WTC11 (cell line): ENCODE measurements at regions not wholly inside any gene's neighbourhood (a gene's known extent, or its start where the extent isn't known, plus 50 kb on each side); places are given as distances from the start of the nearest gene placed in this dataset.
A peak's percentile ranks its signal among the peaks of the same experiment; 100 is the strongest.

Source experiments
- ATAC-seq: fragments of 200-7000 bp; cut with Tn5 transposase; 2 replicates; pipeline ENCODE4 v1.10.0; 2021; ENCODE audit warnings: mild to moderate bottlenecking, moderate library complexity
- CTCF ChIA-PET: fragments of 300-600 bp; sonication (Branson Sonifier 250); formaldehyde crosslinking; loops from one replicate; lab custom pipeline; 2021; ENCODE audit warnings: antibody characterized with exemption; lab: Charles Lee
- POLR2A ChIA-PET: fragments of 350-600 bp; sonication (Branson Sonifier 250); formaldehyde crosslinking; loops from one replicate; lab custom pipeline; 2021; ENCODE audit warnings: antibody characterized with exemption; lab: Charles Lee
- DNase-seq: peaks from one replicate; pipeline ENCODE4 v3.0.0; 2021; ENCODE audit warnings: low spot score
- H3K27ac Mint-ChIP-seq: 2 replicates; pipeline ENCODE4 v1.8.0; 2021; ENCODE audit warnings: mixed read lengths
- H3K27me3 Mint-ChIP-seq: 2 replicates; pipeline ENCODE4 v1.8.0; 2021; ENCODE audit warnings: low read depth, mild to moderate bottlenecking, moderate library complexity, mixed read lengths
- H3K36me3 Mint-ChIP-seq: 2 replicates; pipeline ENCODE4 v1.8.0; 2021; ENCODE audit warnings: mixed read lengths
- H3K4me1 Mint-ChIP-seq: 2 replicates; pipeline ENCODE4 v1.8.0; 2022; ENCODE audit warnings: mixed read lengths
- H3K4me3 Mint-ChIP-seq: 2 replicates; pipeline ENCODE4 v1.8.0; 2021; ENCODE audit warnings: mild to moderate bottlenecking, moderate library complexity, mixed read lengths
- H3K9me3 Mint-ChIP-seq: 2 replicates; pipeline ENCODE4 v1.8.0; 2021; ENCODE audit warnings: mixed read lengths
- CBFB ChIP-seq: sonication (generic); formaldehyde crosslinking; IDR thresholded peaks from 2 replicates; pipeline ENCODE4 v1.8.1; 2022; ENCODE audit warnings: mild to moderate bottlenecking, low read depth, missing genetic modification reagents
- EMX1 ChIP-seq: fragments of 250-450 bp; sonication (Bioruptor Pico); IDR thresholded peaks from 2 replicates; pipeline ENCODE4 v1.8.0; 2021; ENCODE audit warnings: mild to moderate bottlenecking
- ESRRA ChIP-seq: sonication (generic); formaldehyde crosslinking; IDR thresholded peaks from 2 replicates; pipeline ENCODE4 v1.8.1; 2022; ENCODE audit warnings: mild to moderate bottlenecking, missing genetic modification reagents, borderline replicate concordance
- FOXJ3 ChIP-seq: sonication (generic); formaldehyde crosslinking; IDR thresholded peaks from 2 replicates; pipeline ENCODE4 v1.9.0; 2021; ENCODE audit warnings: missing genetic modification reagents, mild to moderate bottlenecking, borderline replicate concordance
- HMGA2 ChIP-seq: fragments of 250-450 bp; sonication (Bioruptor Pico); IDR thresholded peaks from 2 replicates; pipeline ENCODE4 v1.4.0; 2021; ENCODE audit warnings: mild to moderate bottlenecking, moderate library complexity
- IRF2 ChIP-seq: sonication (generic); formaldehyde crosslinking; IDR thresholded peaks from 2 replicates; pipeline ENCODE4 v1.8.0; 2022; ENCODE audit warnings: low read depth, missing genetic modification reagents, borderline replicate concordance
- JUN ChIP-seq: sonication (generic); formaldehyde crosslinking; IDR thresholded peaks from 2 replicates; pipeline ENCODE4 v1.8.0; 2023; ENCODE audit warnings: mild to moderate bottlenecking, missing genetic modification reagents
- NR2C2 ChIP-seq: sonication (generic); formaldehyde crosslinking; IDR thresholded peaks from 2 replicates; pipeline ENCODE4 v1.8.0; 2022; ENCODE audit warnings: mild to moderate bottlenecking, missing genetic modification reagents
- OVOL2 ChIP-seq: fragments of 250-450 bp; sonication (Bioruptor Pico); IDR thresholded peaks from 2 replicates; pipeline ENCODE4 v1.9.0; 2021; ENCODE audit warnings: mild to moderate bottlenecking, borderline replicate concordance
- SP1 ChIP-seq: sonication (generic); formaldehyde crosslinking; conservative IDR thresholded peaks from 2 replicates; pipeline ENCODE4 v1.8.1; 2022; ENCODE audit warnings: missing genetic modification reagents
- TP53 ChIP-seq: sonication (generic); formaldehyde crosslinking; IDR thresholded peaks from 2 replicates; pipeline ENCODE4 v1.8.1; 2023; ENCODE audit warnings: mild to moderate bottlenecking, missing genetic modification reagents
- ZNF121 ChIP-seq: sonication (generic); formaldehyde crosslinking; IDR thresholded peaks from 2 replicates; pipeline ENCODE4 v1.8.0; 2023; ENCODE audit warnings: missing genetic modification reagents
- ZNF671 ChIP-seq: fragments of 250-450 bp; sonication (Bioruptor Pico); IDR thresholded peaks from 2 replicates; pipeline ENCODE4 v1.8.0; 2021; ENCODE audit warnings: mild to moderate bottlenecking
- TF ChIP-seq, protein P1 (sequence below): sonication (generic); formaldehyde crosslinking; IDR thresholded peaks from 2 replicates; pipeline ENCODE4 v1.8.0; 2023; ENCODE audit warnings: missing genetic modification reagents
- TF ChIP-seq, protein P2 (sequence below): fragments of 200-600 bp; IDR thresholded peaks from 2 replicates; pipeline ENCODE4 v1.8.0; 2022; ENCODE audit warnings: antibody characterized with exemption
- TF ChIP-seq, protein P3 (sequence below): sonication (generic); formaldehyde crosslinking; IDR thresholded peaks from 2 replicates; pipeline ENCODE4 v1.8.1; 2023; ENCODE audit warnings: mild to moderate bottlenecking, missing genetic modification reagents, moderate library complexity
- TF ChIP-seq, protein P4 (sequence below): fragments of 250-450 bp; sonication (Bioruptor Pico); conservative IDR thresholded peaks from 2 replicates; pipeline ENCODE4 v1.9.0; 2021; ENCODE audit warnings: mild to moderate bottlenecking
- TF ChIP-seq, protein P5 (sequence below): fragments of 250-450 bp; sonication (Bioruptor Pico); IDR thresholded peaks from 2 replicates; pipeline ENCODE4 v2.1.2; 2022; ENCODE audit warnings: mild to moderate bottlenecking, moderate library complexity

DNA sequence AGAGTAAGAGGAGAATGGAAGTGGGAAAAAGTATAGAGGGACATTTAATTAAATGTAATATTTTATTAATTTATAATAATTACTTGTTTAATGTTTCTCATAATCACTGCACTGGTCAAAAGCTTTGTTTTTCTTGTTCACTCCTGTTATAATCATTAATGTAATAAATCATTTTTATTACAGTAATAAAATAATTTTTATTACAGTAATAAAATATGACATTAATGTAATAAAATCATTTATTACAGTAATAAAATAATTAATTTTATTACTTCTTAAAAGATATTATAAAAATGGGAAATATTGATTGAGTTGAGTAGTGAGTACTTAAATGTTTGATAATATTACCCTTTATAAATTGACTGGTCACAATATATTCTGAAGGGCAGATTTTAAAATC, 181.1 kb upstream of the SOX2 start:
- Mint-ChIP-seq H3K4me3 (no peak overlapping the region), H3K9me3 (peaks cover 9% of the 10 kb centered on the region), H3K36me3 (no peaks in the 10 kb centered on the region), H3K27me3 (no peaks in the 10 kb centered on the region), H3K27ac (no peak overlapping the region), H3K4me1 (peaks cover 19% of the 10 kb centered on the region)
- POLR2A ChIA-PET: no interaction called here
- CTCF ChIA-PET: interaction anchor here (0.6 kb wide), 1 partner anchor 186 kb away, joined by 4 read pairs; no protein-coding TSS in a partner anchor
- ATAC-seq (no peak), DNase-seq (no peak)
- TF ChIP-seq JUN (CRISPR knock-in tag) (no peak), FOXJ3 (CRISPR knock-in tag) (no peak), ESRRA (no peak), HMGA2 (peak; percentile 85)
- TF ChIP-seq, protein P1, sequence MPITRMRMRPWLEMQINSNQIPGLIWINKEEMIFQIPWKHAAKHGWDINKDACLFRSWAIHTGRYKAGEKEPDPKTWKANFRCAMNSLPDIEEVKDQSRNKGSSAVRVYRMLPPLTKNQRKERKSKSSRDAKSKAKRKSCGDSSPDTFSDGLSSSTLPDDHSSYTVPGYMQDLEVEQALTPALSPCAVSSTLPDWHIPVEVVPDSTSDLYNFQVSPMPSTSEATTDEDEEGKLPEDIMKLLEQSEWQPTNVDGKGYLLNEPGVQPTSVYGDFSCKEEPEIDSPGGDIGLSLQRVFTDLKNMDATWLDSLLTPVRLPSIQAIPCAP (CRISPR knock-in tag): no peak
- TF ChIP-seq, protein P2, sequence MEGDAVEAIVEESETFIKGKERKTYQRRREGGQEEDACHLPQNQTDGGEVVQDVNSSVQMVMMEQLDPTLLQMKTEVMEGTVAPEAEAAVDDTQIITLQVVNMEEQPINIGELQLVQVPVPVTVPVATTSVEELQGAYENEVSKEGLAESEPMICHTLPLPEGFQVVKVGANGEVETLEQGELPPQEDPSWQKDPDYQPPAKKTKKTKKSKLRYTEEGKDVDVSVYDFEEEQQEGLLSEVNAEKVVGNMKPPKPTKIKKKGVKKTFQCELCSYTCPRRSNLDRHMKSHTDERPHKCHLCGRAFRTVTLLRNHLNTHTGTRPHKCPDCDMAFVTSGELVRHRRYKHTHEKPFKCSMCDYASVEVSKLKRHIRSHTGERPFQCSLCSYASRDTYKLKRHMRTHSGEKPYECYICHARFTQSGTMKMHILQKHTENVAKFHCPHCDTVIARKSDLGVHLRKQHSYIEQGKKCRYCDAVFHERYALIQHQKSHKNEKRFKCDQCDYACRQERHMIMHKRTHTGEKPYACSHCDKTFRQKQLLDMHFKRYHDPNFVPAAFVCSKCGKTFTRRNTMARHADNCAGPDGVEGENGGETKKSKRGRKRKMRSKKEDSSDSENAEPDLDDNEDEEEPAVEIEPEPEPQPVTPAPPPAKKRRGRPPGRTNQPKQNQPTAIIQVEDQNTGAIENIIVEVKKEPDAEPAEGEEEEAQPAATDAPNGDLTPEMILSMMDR: no peak
- TF ChIP-seq, protein P3, sequence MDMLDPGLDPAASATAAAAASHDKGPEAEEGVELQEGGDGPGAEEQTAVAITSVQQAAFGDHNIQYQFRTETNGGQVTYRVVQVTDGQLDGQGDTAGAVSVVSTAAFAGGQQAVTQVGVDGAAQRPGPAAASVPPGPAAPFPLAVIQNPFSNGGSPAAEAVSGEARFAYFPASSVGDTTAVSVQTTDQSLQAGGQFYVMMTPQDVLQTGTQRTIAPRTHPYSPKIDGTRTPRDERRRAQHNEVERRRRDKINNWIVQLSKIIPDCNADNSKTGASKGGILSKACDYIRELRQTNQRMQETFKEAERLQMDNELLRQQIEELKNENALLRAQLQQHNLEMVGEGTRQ: no peak
- TF ChIP-seq, protein P4, sequence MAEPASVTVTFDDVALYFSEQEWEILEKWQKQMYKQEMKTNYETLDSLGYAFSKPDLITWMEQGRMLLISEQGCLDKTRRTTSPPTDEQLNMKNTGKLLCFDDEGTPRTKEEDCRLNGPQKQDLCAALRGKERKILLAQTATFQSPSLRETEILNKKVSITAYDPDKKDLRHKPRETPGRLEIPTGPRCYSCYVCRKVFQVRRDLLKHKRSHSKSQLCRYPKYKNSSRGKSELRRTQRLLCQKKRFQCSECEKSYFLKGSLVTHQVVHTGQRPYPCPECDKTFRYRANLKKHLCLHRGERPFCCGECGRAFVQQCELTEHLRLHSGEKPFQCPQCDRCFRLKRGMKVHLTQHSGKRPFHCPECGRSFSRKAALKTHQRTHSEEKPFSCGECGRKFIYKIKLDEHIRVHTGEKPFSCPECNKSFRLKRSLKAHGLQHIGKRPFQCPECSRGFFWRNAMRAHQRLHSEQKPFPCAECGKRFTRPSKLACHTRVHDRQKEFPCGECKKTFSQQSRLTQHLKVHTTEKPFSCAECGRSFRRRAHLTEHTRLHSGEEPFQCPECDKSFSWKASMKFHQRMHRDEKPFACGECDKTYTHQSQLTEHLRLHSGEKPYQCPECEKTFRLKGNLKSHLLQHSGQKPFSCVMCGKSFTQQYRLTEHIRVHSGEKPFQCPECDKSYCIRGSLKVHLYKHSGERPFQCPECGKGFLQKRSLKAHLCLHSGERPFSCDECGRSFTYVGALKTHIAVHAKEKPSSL (CRISPR knock-in tag): no peak
- TF ChIP-seq, all 79 proteins: peak for 1

DNA sequence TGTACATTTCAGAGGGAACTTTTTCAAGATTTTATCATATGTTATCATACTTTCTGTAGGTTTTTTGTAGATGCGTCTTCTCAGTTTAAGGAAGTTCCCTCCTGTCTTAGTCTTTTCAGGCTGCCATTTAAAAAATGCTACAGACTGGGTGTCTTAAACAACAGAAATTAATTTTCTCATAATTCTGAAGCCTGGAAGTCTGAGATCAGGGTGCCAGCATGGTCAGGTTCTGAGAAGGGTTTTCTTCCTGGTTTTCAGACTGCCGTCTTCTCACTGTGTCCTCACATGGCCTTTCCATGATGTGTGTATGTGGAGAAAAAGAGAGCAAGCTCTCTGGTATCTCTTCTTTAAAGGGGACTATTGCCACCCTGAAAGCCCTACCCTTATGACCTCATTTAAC, 189.9 kb upstream of the SOX2 start:
- Mint-ChIP-seq H3K36me3 (peaks cover 11% of the 10 kb centered on the region), H3K4me3 (no peak overlapping the region), H3K27ac (no peak overlapping the region), H3K4me1 (no peaks in the 10 kb centered on the region)
- no peak for DNase-seq
- ChIA-PET POLR2A (no interaction called here), CTCF (no interaction called here)
- TF ChIP-seq ZNF121 (no peak), EMX1 (no peak), TP53 (CRISPR knock-in tag) (no peak), ZNF671 (CRISPR knock-in tag) (no peak), IRF2 (CRISPR knock-in tag) (no peak), NR2C2 (no peak), OVOL2 (no peak), CBFB (no peak)
- TF ChIP-seq, protein P5, sequence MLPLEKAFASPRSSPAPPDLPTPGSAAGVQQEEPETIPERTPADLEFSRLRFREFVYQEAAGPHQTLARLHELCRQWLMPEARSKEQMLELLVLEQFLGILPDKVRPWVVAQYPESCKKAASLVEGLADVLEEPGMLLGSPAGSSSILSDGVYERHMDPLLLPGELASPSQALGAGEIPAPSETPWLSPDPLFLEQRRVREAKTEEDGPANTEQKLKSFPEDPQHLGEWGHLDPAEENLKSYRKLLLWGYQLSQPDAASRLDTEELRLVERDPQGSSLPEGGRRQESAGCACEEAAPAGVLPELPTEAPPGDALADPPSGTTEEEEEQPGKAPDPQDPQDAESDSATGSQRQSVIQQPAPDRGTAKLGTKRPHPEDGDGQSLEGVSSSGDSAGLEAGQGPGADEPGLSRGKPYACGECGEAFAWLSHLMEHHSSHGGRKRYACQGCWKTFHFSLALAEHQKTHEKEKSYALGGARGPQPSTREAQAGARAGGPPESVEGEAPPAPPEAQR: no peak
- TF ChIP-seq, all 79 proteins: peak for 0
- no peak for ATAC-seq
- Mint-ChIP-seq H3K27me3 (no peaks in the 10 kb centered on the region), H3K9me3 (peaks cover 22% of the 10 kb centered on the region)

DNA sequence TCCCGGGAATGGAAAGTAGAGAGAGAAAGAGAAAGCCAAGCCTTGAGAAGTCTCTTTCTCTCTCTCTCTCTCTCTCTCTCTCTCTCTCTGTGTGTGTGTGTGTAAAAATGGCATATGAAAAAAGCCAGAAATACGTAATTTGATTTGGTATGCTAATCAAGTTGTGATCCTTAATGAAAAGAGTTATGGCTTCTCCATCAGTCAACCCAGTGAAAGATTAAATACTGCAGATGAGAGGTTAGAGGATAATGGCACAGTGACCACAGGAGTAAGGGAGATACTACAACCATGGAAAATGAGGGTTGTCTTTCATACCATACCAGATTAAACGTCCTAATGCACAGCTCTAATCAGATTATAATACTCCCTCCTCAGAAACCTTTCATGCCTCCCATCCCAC, 193.5 kb upstream of the SOX2 start:
- POLR2A ChIA-PET: no interaction called here
- H3K27me3 Mint-ChIP-seq: no peaks in the 10 kb centered on the region
- DNase-seq: no peak
- ATAC-seq: no peak
- no peaks in the 10 kb centered on the region for H3K4me1 Mint-ChIP-seq
- H3K9me3 Mint-ChIP-seq: peaks cover 4% of the 10 kb centered on the region
- CTCF ChIA-PET: no interaction called here
- TF ChIP-seq SP1 (CRISPR knock-in tag): no peak
- no peak overlapping the region for H3K27ac Mint-ChIP-seq
- H3K4me3 Mint-ChIP-seq: no peak overlapping the region
- H3K36me3 Mint-ChIP-seq: 0 out of 2 replicates have a peak, but pooled peaks cover under 1% of the 10 kb centered on the region
